HS-5 (cell line): ENCODE measurements at regions not wholly inside any gene's neighbourhood (a gene's known extent, or its start where the extent isn't known, plus 50 kb on each side); places are given as distances from the start of the nearest gene placed in this dataset.
"Not testable (repeated sequence)": the region's sequence is repeated elsewhere in the genome, so short reads cannot be mapped to it uniquely, and the experiment has no call there.

Source experiments
- DNase-seq: peaks from one replicate; pipeline ENCODE4 v3.0.0-alpha.2; 2012; ENCODE audit warnings: low read depth

DNA sequence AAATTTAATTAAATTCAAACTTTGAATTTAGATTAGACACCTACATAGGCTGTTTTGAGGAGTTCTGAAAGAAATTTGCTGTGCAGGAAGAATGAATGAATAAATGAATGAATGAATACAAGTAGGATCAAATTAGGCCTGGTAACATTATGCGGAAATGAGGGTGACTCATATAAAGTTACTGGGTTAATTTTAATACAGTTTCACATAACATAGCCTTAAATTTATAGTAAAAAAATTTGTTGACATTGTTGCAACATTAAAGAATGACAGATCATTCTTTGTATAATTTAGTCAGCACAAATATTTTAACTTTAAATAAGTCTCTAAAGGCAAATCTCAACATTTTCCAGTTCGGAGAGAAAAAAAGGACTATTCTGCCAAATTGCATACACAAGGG lies 1293.1 kb upstream of the SLC39A10 start:
- DNase-seq = no peak

DNA sequence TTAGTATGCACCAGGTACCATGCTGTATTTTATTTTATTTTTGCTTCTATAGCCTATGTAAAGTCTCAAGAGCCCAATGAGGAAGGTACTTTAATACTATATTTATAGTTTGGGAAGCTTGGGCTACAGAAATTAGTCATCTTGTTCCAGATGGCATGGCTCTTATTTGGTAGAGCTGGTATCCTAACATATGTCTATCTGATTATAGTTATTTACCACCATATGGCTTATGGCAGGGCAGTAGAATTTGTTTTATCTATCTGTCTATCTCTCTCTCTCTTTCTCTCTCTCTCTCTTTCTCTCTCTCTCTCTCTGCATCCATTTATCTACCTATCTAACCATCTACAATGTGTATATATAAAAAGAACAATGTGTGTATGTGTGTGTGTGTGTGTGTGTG lies 1293.7 kb upstream of the SLC39A10 start:
- DNase-seq = no peak

DNA sequence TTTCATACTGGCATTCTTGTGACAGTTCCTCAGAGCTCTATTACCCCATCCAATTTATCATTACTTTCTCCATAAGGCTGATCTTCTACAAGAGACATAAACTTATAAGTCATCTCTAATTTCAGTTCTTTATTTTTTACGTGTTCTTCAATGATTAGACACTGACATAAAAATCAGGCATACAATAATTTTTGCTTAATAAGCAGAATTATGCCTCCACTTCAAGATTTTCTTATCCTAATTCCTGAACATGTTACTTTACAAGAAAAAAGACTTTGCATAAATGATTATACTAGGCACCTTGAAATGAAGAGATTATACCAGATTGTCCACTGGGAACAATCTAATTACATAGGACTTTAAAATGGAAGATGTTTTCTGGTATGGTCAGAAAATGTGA lies 1304.5 kb upstream of the SLC39A10 start:
- DNase-seq = no peak

- no peak for DNase-seq
These were observed 1310.8 kb upstream of the SLC39A10 start for GRCh38 chr2:194346193-194346592.

DNA sequence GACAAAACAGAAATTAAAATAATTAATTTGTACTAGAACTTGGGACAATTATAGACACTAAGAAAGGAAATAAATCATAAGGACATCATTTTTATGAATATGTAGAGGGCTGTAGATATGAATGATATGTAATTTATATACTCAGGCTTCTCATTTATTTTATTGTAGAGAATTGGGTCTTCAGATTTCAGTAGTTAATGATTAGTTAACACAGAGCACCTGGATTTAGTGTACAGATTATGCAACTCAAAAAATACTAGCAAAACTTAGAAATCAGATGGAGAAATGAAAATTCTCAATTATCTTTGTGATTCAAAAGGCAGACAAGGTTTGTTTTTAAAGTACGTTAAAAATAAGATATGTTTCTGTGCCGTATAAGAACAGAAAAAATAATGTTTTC lies 1311.7 kb upstream of the SLC39A10 start:
- no peak for DNase-seq

GRCh38 chr2:194343167-194343566 lies 1313.9 kb upstream of the SLC39A10 start:
- DNase-seq = no peak

DNA sequence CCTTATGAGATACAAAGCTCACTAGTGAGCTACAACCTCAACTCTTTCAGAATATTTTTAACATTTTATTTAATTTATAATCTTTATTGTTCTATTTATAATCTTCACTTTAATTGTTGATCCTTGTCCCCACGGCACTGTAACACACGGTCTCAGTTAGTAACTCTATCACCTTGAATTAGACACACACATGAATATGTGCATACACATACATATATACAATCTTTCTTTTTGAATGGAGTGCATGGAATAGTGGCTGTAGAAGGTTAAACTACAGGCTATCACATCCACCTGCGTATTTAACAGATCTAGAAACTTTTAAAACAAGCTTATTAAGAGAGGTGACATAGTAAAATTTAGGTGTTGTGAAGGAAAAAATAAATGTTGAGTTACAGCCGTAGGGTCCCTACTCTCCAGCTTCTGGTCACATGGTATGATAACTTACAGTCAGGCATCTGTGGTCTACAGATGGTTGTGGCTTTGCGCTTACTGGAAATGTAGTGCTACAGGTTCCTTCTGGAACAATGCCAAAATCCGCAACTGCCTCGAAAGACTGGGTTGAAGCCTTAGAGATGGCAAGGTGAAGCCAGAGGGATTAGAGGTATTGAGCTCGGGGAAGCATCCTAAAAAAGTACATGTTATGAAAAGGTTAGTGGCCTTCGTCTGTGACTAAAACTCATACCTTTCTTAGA lies 1324.1 kb upstream of the SLC39A10 start:
- DNase-seq = no peak

DNA sequence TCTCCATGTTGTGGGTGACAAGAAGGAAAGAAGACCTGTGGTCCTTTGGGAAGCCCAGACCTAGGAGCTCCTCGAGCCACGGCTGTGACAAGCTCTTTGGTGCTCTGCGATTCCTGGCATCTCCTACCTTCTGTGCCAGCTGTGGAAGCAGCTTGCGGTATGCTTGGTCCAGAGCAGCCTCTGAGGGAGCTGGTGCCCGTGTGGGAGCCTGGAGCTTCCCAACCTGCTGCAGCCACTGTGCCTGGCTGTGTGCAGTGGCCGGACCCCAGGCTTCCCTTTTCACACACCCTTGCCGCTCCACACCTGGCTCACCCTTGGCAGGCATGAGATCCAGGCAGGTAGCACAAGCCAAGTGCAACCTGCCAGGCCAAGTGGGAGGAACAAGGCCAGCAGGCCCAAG lies 1328.6 kb upstream of the SLC39A10 start:
- no peak for DNase-seq

- no peak for DNase-seq
These were observed 1329.7 kb upstream of the SLC39A10 start for GRCh38 chr2:194327196-194327888.

GRCh38 chr2:194323740-194324139 lies 1333.3 kb upstream of the SLC39A10 start:
- no peak for DNase-seq

DNA sequence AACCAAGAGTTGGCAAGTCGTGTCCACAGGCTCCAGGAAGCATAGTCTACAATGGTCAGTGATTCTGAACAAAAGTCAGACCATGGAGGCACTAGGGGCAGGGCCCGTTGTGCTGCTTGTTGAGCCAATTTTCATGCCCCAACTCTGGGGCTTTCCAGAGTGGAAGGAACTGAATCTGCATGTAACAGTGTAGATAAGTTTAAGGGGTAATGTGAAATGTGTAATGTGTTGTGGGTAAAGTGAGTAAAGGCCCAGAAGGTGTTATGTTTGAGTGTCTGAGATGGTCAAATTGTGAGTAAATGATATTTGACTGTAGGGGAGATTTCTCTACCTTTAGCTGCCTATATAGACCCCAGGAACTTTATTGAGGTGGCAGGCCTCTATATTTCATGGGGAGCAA lies 1336.5 kb upstream of the SLC39A10 start:
- no peak for DNase-seq

GRCh38 chr2:194319222-194319992 lies 1337.6 kb upstream of the SLC39A10 start:
- DNase-seq = no peak

DNA sequence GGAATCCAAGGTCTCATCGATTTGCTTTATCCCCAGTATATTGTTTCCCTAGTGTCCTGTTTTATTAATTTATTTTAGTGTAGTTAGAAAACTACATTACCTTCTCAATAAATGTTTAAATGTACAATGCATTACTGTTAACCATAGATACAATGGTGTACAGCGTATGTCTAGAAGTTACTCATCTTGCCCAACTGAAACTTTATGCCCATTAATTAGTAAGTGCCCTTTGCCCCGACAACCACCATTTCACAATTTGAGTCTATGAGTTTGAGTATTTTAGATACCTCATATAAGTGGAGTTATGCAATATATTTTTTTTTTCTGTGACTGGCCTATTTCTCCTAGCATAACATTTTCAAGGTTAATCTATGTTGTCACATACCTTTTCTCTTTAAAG lies 1343.0 kb upstream of the SLC39A10 start:
- no peak for DNase-seq

DNA sequence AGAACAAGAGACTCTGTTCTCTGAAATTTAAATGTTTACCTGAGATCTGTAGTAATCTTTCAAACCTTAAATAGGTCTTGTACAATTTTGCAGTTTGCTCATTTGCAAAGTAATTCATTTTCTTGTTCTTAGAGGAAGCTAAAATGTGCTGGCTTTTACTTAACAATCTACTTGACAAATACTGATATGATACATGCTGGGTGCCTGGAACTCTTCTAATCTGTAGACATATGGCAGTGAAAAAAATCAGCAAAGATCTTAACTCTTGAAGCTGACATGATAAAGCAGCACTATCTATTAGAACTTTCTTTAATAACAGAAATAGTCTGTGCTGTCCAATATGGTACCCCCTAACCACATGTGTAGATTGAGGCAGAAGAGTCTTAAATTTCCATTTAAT lies 1352.8 kb upstream of the SLC39A10 start:
- no peak for DNase-seq

GRCh38 chr2:194301946-194302345 lies 1355.1 kb upstream of the SLC39A10 start:
- no peak for DNase-seq

DNA sequence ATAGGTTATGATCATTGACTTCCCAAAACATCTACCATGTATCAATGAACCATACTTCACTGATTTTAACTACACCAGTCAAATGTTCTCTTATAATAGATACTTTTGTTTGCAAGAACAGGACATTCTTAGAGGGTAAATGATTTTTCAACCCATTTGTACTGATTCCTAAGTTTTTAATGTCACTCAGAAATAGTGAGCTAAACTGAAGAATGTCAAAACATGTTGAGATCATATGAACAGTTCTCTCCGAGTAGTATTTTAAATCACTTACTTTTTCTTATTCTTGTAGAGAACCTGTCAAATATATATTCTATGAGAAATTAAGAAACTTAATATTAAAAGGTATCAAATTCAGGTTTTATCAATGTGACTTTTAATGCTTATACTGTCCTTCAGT lies 1362.9 kb upstream of the SLC39A10 start:
- DNase-seq = no peak

- DNase-seq = no peak
These were observed 1365.9 kb upstream of the SLC39A10 start for GRCh38 chr2:194291104-194291503.

GRCh38 chr2:194289712-194290346 lies 1367.2 kb upstream of the SLC39A10 start:
- DNase-seq = no peak

GRCh38 chr2:194276667-194277066 lies 1380.4 kb upstream of the SLC39A10 start:
- DNase-seq = not testable (repeated sequence)

DNA sequence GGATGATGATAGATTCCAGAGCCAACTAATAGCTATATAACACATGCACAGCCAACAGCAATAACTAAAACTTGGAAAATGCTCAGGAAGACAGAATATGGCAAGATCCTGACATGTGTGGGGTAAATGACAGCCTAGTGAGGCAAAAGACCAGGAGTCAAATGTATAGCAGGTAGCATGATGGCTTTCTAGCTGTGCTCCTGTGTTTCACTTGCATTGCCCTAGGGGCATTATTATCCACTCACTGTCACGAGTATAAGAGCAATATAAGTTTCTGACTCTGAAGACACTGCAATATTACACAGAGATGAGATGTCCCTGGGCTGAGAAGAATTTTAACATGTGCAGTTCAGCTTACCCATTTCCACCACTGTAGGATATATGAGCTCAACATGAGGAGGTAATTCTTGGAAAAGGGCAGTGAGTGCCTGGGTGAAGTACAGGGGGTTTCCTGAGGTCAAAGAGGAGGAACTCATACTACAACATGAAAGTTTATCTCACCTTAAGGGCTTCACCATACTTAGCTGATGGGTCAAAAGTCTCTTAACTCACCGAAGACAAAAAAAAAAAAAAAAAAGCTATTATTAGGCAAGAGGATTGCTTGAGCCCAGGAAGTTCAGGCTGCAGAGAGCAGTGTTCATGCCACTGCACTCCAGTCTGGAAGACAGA lies 1385.6 kb upstream of the SLC39A10 start:
- DNase-seq = no peak

- no peak for DNase-seq
These were observed 1386.4 kb upstream of the SLC39A10 start for GRCh38 chr2:194270648-194271047.

GRCh38 chr2:194264586-194264985 lies 1392.4 kb upstream of the SLC39A10 start:
- no peak for DNase-seq
